ENCODE measurements at regions not wholly inside any gene's neighbourhood (a gene's known extent, or its start where the extent isn't known, plus 50 kb on each side); places are given as distances from the start of the nearest gene placed in this dataset.

DNA sequence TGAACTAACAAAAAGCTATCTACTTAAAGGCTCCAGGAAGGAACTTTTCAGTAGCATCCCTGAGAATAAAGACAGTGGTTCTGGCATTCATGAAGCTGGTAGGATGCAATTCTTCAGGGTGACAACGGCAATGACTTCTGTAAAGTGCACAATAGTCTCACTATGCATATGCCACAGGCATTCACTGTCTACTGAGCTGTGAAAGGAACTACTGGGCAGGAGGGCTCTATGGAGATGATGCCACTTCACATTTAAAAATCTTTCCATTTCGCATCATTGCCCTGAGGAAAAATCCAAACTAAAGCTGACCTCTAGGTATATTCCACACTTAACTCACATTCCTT is 2020.6 kb upstream of the PCDH20 start:
- TF ChIP-seq POLR2A (IDR thresholded peaks at IDR 0.05; ENCODE audit: low read length) (no peak), GATA1 (IDR thresholded peaks at IDR 0.05; ENCODE audit: low read depth, low read length) (no peak)
